ENCODE measurements at regions not wholly inside any gene's neighbourhood (a gene's known extent, or its start where the extent isn't known, plus 50 kb on each side); places are given as distances from the start of the nearest gene placed in this dataset.

GRCh38 chr12:13603953-13604352, 377.4 kb downstream of the GRIN2B start:
- DNase-seq (ENCODE audit: low spot score) = no peak
- H3K4me1 ChIP-seq (ENCODE audit: insufficient read depth) = no peaks in the 10 kb centered on the region
- 82% methylated on average over 5 of the region's 5 CpGs for WGBS (ENCODE audit: low lambda C conversion rate, missing lambda C conversion rate)

DNA sequence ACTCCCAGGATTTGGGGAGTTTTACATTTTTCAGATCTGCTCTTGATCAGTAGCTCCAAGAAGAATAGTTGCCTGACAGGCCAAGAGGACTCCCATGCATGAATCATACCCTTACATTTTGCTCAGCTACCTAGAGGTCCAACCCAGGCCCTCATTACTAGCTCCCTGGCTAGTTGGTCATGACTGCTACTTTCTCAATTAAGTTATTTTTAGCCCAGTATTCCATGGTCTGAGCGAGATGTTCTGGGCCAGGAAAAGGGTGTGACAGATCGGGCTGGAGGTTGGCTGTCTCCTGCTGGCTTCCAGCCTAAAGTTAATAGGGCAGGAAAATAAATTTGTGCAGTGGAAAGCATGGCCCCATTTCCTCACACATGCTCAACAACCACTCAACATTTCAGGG, 379.2 kb downstream of the GRIN2B start:
- Histone ChIP-seq H3K4me2 (no peak overlapping the region), H3K27ac (no peak overlapping the region), H3K4me3 (no peak overlapping the region), H2AFZ (no peak overlapping the region), H3K9me2 (replicated peaks; ENCODE audit: insufficient read depth) (no peaks in the 10 kb centered on the region), H3K4me1 (ENCODE audit: insufficient read depth) (no peaks in the 10 kb centered on the region), H3K79me2 (no peaks in the 10 kb centered on the region), H4K20me1 (ENCODE audit: insufficient read depth, poor library complexity, severe bottlenecking) (no peaks in the 10 kb centered on the region), H3K36me3 (replicated peaks; ENCODE audit: insufficient read depth, low read depth) (no peaks in the 10 kb centered on the region), H3K27me3 (no peaks in the 10 kb centered on the region), H3K9me3 (ENCODE audit: low read depth) (no peaks in the 10 kb centered on the region)
- 68% methylated on average over 2 of the region's 2 CpGs for WGBS (ENCODE audit: low lambda C conversion rate, missing lambda C conversion rate)
- DNase-seq (ENCODE audit: low spot score) = no peak
- TF ChIP-seq EZH2 (IDR thresholded peaks at IDR 0.05; ENCODE audit: borderline replicate concordance) = no peak
- no peak for TF ChIP-seq EZH2phosphoT487 (IDR thresholded peaks at IDR 0.05; ENCODE audit: low read depth, severe bottlenecking, unreplicated experiment)
- TF ChIP-seq, protein P1, sequence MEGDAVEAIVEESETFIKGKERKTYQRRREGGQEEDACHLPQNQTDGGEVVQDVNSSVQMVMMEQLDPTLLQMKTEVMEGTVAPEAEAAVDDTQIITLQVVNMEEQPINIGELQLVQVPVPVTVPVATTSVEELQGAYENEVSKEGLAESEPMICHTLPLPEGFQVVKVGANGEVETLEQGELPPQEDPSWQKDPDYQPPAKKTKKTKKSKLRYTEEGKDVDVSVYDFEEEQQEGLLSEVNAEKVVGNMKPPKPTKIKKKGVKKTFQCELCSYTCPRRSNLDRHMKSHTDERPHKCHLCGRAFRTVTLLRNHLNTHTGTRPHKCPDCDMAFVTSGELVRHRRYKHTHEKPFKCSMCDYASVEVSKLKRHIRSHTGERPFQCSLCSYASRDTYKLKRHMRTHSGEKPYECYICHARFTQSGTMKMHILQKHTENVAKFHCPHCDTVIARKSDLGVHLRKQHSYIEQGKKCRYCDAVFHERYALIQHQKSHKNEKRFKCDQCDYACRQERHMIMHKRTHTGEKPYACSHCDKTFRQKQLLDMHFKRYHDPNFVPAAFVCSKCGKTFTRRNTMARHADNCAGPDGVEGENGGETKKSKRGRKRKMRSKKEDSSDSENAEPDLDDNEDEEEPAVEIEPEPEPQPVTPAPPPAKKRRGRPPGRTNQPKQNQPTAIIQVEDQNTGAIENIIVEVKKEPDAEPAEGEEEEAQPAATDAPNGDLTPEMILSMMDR (IDR thresholded peaks at IDR 0.05; ENCODE audit: poor library complexity) = no peak

More at GRCh38 chr12:13603953-13604352, 377.4 kb downstream of the GRIN2B start:
- no peaks in the 10 kb centered on the region for H3K27me3 ChIP-seq
- no peak overlapping the region for H2AFZ ChIP-seq
- no peaks in the 10 kb centered on the region for H3K79me2 ChIP-seq
- no peaks in the 10 kb centered on the region for H3K9me2 ChIP-seq (replicated peaks; ENCODE audit: insufficient read depth)
- H3K4me2 ChIP-seq = no peak overlapping the region
- H3K27ac ChIP-seq = no peak overlapping the region
- H3K36me3 ChIP-seq (replicated peaks; ENCODE audit: insufficient read depth, low read depth) = no peaks in the 10 kb centered on the region
- no peak for TF ChIP-seq EZH2 (IDR thresholded peaks at IDR 0.05; ENCODE audit: borderline replicate concordance)
- TF ChIP-seq, protein P1 (IDR thresholded peaks at IDR 0.05; ENCODE audit: poor library complexity) = no peak
- TF ChIP-seq EZH2phosphoT487 (IDR thresholded peaks at IDR 0.05; ENCODE audit: low read depth, severe bottlenecking, unreplicated experiment) = no peak
- H4K20me1 ChIP-seq (ENCODE audit: insufficient read depth, poor library complexity, severe bottlenecking) = no peaks in the 10 kb centered on the region
- H3K4me3 ChIP-seq = no peak overlapping the region
- no peaks in the 10 kb centered on the region for H3K9me3 ChIP-seq (ENCODE audit: low read depth)

DNA sequence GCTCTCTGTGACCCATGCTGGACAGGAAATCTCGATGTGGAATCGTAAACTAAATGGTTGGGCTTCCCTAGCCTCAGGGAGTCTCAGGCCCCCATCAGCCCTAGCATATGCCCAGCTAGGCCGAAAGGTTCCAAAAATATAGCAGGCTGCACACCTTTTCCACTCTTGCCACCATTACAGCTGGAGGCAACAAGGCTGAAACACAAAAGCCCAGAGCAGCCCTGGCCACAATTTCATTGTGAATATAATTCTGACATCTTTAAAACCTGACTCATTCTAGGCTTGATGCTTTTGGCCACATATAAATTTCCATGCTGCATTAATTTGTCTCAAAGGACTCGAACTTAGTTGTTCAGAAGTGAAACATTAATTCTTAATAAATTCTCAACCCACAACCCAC, 382.2 kb downstream of the GRIN2B start:
- H3K27me3 ChIP-seq = no peaks in the 10 kb centered on the region
- WGBS (ENCODE audit: low lambda C conversion rate, missing lambda C conversion rate) = 80% methylated on average over 4 of the region's 4 CpGs
- no peak for DNase-seq (ENCODE audit: low spot score)
- H3K27ac ChIP-seq = no peak overlapping the region
- no peaks in the 10 kb centered on the region for H3K4me1 ChIP-seq (ENCODE audit: insufficient read depth)
- no peaks in the 10 kb centered on the region for H4K20me1 ChIP-seq (ENCODE audit: insufficient read depth, poor library complexity, severe bottlenecking)
- no peaks in the 10 kb centered on the region for H3K9me3 ChIP-seq (ENCODE audit: low read depth)
- no peaks in the 10 kb centered on the region for H3K9me2 ChIP-seq (replicated peaks; ENCODE audit: insufficient read depth)
- H3K36me3 ChIP-seq (replicated peaks; ENCODE audit: insufficient read depth, low read depth) = no peaks in the 10 kb centered on the region
- no peak overlapping the region for H3K4me3 ChIP-seq
- H2AFZ ChIP-seq = no peak overlapping the region
- H3K4me2 ChIP-seq = no peak overlapping the region
- no peaks in the 10 kb centered on the region for H3K79me2 ChIP-seq
- no peak for TF ChIP-seq EZH2phosphoT487 (IDR thresholded peaks at IDR 0.05; ENCODE audit: low read depth, severe bottlenecking, unreplicated experiment)
- TF ChIP-seq, protein P1 (IDR thresholded peaks at IDR 0.05; ENCODE audit: poor library complexity) = no peak
- TF ChIP-seq EZH2 (IDR thresholded peaks at IDR 0.05; ENCODE audit: borderline replicate concordance) = no peak

DNA sequence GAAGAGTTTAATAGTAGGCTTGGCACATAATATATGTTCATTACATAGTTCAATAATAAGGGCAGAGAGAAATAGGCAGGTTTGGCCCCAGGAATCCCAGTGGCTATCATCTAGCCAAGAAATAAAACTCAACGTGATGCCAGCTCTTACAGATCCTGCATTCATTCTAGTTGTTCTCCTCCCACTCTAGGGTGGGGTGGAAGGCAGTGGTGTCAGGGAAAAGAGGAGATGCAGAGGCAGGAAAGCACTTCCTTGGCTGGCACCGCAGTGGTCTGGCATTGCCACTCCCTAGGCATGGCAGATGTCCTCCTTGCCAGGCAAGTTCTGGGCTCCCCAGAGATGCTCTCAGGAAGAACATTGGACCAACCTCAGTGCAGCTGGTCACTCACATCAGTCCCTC, 383.6 kb downstream of the GRIN2B start:
- H3K27ac ChIP-seq = no peak overlapping the region
- H3K9me3 ChIP-seq (ENCODE audit: low read depth) = no peaks in the 10 kb centered on the region
- 98% methylated on average over 2 of the region's 2 CpGs for WGBS (ENCODE audit: low lambda C conversion rate, missing lambda C conversion rate)
- no peak for DNase-seq (ENCODE audit: low spot score)
- no peaks in the 10 kb centered on the region for H3K79me2 ChIP-seq
- no peak overlapping the region for H3K4me3 ChIP-seq
- no peak overlapping the region for H2AFZ ChIP-seq
- H3K9me2 ChIP-seq (replicated peaks; ENCODE audit: insufficient read depth) = no peaks in the 10 kb centered on the region
- H4K20me1 ChIP-seq (ENCODE audit: insufficient read depth, poor library complexity, severe bottlenecking) = no peaks in the 10 kb centered on the region
- no peaks in the 10 kb centered on the region for H3K27me3 ChIP-seq
- H3K4me2 ChIP-seq = no peak overlapping the region
- TF ChIP-seq EZH2 (IDR thresholded peaks at IDR 0.05; ENCODE audit: borderline replicate concordance) = no peak
- TF ChIP-seq EZH2phosphoT487 (IDR thresholded peaks at IDR 0.05; ENCODE audit: low read depth, severe bottlenecking, unreplicated experiment) = no peak
- TF ChIP-seq, protein P1 (IDR thresholded peaks at IDR 0.05; ENCODE audit: poor library complexity) = no peak
- no peaks in the 10 kb centered on the region for H3K4me1 ChIP-seq (ENCODE audit: insufficient read depth)
- no peaks in the 10 kb centered on the region for H3K36me3 ChIP-seq (replicated peaks; ENCODE audit: insufficient read depth, low read depth)
